HG03196 (cell line): ENCODE measurements at regions not wholly inside any gene's neighbourhood (a gene's known extent, or its start where the extent isn't known, plus 50 kb on each side); places are given as distances from the start of the nearest gene placed in this dataset.
A peak's percentile ranks its signal among the peaks of the same experiment; 100 is the strongest.

Experiments used
- ATAC-seq: cut with Tn5 transposase; IDR thresholded peaks from one replicate; pipeline ENCODE4 v1.9.1; 2021; ENCODE audit not compliant: unreplicated experiment

- ATAC-seq, result no peak
These were observed 154.0 kb downstream of the PSMG1 start for GRCh38 chr21:39029086-39029755.

- no peak for ATAC-seq
These were observed 158.1 kb downstream of the PSMG1 start for GRCh38 chr21:39025198-39025597.

DNA sequence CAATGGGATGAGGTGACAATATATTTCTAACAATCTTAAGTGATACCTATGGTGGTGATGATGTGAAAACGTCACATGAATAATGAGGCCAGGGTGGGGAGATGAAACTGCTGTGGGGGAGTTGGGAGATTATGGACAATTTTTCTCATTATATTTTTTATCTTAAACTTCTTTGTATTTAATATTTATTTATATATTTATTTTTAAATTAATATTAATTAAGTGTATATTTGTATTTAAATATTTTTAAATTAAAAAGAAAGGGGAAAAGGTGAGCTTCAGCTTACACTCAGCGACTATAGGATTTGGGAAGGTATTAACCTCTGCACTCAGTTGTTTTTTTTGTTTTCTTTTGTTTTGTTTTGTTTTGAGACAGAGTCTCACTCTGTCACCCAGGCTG lies 158.7 kb downstream of the PSMG1 start:
- ATAC-seq, result no peak

DNA sequence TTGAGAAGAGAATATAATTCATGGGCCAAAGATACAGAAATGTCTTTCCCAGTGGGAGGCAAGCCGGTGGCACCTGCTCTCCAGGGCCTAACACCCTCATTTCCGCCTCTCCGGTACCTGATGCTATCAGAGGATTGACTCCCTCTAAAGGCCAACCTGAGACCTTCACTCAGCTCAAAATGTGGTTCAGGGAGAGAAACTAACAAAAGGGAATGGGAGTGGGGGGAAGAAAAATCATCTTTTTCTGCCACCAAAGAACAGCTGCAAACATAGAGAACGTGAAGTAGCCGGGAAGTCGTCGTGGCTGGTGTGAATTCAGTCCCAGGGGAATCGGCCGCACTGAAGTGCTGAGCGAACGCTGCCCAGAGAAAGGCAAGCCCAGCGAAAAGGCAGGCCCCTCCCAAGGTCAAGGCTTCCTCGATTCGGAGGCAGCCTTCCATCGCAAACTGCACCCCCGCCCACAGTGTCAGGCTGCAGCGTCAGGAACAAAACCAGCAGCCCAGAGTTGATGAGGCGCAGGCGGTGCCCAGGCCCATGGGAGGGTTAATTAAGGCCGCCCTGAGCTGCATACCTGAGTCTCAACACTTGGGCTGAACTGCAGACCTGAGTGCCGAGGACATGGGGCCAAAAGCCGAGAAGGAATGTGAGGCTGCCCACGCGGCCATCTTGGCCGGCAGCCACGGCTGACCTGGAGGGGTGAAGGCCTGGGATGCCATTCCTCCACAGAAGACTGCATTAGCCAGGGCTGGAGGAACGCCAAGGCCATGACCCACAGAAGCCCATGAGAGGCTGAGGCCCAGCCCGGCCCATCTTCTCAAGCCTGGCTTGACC lies 160.2 kb downstream of the PSMG1 start:
- ATAC-seq, result no peak

DNA sequence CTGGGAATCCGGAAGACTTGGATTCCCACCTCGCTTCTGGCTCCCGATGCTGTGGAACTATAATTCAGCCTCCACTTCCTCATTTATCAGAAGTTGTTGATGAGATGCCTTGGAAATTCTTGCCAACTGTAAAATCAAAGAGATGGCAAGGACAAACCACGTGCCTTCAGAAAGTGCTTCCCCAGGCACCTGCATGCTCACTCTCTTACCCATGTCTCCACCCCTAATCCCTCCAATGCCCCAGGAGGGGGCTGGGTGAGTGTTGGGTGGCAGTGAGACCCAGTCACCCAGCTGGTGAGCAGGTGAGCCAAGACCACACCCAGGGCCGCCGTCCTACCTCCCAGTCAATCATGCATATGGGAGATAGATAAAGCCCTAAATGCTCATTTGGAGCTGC lies 160.8 kb downstream of the PSMG1 start:
- no peak for ATAC-seq

- no peak for ATAC-seq
These were observed 161.2 kb downstream of the PSMG1 start for GRCh38 chr21:39022035-39022434.

- ATAC-seq, result no peak
These were observed 161.8 kb downstream of the PSMG1 start for GRCh38 chr21:39021478-39021832.

GRCh38 chr21:39020751-39021477 lies 162.3 kb downstream of the PSMG1 start:
- no peak for ATAC-seq

GRCh38 chr21:39018730-39019129 lies 164.5 kb downstream of the PSMG1 start:
- ATAC-seq, result no peak

GRCh38 chr21:39016740-39017315 lies 166.4 kb downstream of the PSMG1 start:
- peak; percentile 95 for ATAC-seq

DNA sequence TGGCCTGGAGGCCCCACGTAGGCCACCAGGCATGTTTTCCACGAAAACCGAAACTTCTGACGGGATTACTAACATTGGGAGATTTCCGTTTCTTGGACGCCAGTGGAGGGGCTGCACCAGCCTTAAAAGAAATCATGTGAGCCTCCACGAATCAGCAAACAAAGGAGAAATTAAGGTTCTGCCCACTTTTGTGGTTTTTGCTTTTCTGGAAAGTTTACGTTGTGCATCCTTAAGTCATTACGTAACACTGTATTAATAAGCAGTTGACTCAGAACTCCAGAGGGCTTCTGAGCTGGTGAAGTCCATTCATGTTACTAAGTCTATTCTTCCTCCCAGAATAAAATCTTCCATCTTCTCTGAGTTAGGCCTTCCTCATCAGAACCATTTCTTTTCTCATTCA lies 168.5 kb downstream of the PSMG1 start:
- no peak for ATAC-seq

DNA sequence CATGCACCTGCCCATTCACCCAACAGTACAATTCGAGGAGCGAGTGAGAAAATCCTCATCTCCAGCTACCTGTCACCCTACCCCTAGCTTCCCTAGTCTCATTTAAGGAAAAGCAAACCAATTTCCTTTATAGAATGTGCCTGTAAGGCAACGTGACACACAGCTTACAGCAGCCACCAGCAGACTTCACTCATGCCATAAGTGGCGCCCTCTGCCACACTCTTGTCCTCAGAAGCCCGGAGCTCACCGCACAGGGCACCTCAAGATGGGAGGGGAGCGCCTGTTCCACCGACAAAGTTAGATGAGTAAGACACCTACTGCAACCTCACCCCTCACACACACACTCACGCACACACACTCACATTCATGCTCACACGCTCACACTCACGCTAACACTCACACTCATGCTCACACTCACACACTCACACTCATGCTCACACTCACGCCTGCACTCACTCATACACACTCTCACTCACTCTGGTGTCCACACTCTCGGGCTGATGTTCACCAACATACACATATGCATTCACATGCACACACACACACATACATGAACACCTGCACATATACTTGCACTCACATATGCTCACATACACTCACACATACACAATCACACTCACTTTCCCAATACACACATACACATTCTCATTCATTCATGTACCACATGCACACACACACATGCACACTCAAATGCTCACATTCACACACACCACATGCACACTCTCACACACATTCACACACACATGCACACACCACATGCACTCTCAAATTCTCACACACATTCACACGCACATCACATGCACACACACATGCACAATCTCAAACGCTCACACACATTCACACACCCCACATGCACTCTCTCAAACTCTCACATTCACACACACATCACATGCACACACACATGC lies 170.7 kb downstream of the PSMG1 start:
- ATAC-seq, result no peak

DNA sequence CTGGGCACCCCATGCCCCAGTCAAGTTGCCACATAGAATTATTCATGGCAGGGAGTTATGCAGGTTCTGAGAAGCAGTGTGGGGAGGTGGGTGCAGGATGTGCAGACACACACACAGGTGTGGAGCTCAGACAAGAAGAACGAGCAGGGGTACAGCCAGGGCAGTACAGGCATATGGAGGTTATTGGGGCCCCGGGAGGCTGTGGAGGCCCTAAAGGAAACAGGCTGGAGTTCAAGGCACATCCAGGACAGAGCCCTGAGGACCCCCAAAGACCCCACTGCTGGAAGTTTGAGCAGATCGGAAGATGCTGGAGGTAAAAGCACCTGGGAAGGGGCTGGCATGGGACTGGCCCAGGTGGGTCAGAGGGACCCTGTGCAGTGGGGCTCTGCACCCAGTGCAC lies 171.3 kb downstream of the PSMG1 start:
- no peak for ATAC-seq

GRCh38 chr21:39010629-39011404 lies 172.4 kb downstream of the PSMG1 start:
- ATAC-seq, result no peak

- no peak for ATAC-seq
These were observed 173.5 kb downstream of the PSMG1 start for GRCh38 chr21:39009587-39010225.

DNA sequence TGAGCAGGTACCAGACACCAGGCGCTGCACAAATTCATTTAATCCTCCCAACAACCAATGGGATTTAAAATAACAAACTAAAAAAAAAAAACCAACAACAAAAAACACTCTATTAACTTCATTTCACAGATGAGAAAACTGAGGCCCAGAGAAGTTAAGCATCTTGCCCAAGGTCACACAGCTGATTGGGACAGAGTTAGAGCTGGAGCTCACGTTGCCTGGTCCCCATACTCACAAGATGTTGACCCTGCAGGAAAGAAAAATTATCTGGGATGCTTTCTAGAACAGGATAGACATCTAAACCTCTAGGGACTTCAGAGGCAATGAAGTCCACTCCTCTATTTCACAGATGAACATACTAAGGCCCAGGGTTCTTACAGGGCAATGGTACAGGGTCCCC lies 175.3 kb downstream of the PSMG1 start:
- ATAC-seq, result no peak

DNA sequence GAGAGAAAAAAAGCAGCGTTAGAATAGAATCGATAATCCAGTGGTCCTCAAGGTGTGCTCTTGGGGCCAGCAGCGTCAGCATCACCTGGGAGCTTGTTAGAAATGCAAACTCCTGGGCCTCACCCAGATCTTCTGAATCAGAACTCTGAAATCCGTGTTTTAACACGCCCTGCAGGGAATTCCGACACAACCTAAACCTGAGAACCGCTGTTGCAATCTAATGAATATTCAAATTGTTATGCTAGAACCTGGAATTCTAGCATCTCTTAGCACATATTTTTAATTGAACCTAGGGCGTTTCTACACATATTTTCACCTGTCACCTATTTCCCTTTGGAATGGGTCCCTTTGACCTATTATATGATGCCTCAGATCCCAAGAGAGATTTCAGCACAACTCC lies 175.7 kb downstream of the PSMG1 start:
- ATAC-seq, result no peak

DNA sequence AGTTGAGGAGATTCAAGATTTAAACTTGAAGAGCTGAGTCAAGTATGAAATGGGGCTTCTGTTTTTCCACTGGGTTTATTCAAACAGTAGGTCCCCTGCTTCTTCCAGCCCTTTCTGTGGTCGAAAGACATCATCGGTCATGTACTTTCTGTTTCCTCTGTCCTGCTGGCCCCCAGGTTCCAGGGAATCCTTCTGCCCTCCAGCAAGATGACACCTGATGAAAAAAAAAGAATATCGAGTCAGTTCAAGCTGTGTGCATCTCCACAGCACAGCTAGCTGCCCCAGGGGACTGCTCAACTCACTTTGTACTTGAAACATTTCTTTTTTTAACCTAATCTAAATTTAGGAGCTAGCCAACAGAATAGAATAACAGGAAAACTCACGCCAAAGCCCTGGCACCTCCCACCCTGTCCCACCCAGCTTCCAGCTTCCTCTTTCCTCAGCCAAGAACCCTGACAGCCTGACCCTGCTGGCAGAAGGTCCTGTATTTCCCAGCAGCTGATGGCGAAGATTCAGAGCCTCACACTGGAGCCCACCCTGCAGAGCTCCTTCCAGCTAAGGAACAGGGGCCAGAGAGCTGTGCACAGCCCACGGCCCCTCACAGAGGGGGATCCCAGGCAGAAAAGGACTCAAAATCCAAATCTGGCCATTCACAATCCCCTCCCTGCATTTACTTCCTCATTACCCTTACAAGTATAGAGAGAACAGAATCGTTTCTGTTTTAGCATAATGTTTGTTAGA lies 176.5 kb downstream of the PSMG1 start:
- ATAC-seq, result no peak

DNA sequence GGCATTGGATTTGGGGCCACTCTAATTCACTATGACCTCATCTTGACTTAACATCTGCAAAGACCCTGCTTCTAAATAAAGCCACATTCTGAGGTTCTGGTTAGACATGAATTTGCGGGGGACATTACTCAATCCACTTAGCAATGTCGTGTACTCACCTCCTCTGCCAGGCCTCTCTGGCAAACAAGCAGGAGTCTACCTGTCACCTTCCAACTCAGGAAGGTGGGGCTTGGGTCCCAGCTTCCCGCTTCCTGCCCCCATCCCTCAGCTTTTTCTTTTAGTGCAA lies 177.8 kb downstream of the PSMG1 start:
- no peak for ATAC-seq
